Progenitor cell of endocrine pancreas (in vitro differentiated cells): ENCODE measurements at regions not wholly inside any gene's neighbourhood (a gene's known extent, or its start where the extent isn't known, plus 50 kb on each side); places are given as distances from the start of the nearest gene placed in this dataset.
A peak's percentile ranks its signal among the peaks of the same experiment; 100 is the strongest.

ENCODE experiments used
- DNase-seq: peaks from one replicate; pipeline ENCODE4 v3.0.0; 2021; ENCODE audit warnings: low spot score; ENCODE audit not compliant: unreplicated experiment
- H3K27ac Mint-ChIP-seq: 2 replicates; pipeline ENCODE4 v1.8.0; 2021; ENCODE audit warnings: mild to moderate bottlenecking, moderate library complexity, mixed read lengths
- H3K27me3 Mint-ChIP-seq: 2 replicates; pipeline ENCODE4 v1.8.0; 2021; ENCODE audit warnings: mixed read lengths
- H3K36me3 Mint-ChIP-seq: 2 replicates; pipeline ENCODE4 v1.8.0; 2022; ENCODE audit warnings: mixed read lengths; ENCODE audit not compliant: insufficient read depth
- H3K4me1 Mint-ChIP-seq: 2 replicates; pipeline ENCODE4 v1.8.0; 2021; ENCODE audit warnings: low read depth, mixed read lengths
- H3K4me3 Mint-ChIP-seq: 2 replicates; pipeline ENCODE4 v1.8.0; 2021; ENCODE audit warnings: low read depth, mild to moderate bottlenecking, moderate library complexity, mixed read lengths
- H3K9me3 Mint-ChIP-seq: 2 replicates; pipeline ENCODE4 v1.8.0; 2021; ENCODE audit warnings: low read depth, mixed read lengths
- TF ChIP-seq, protein P1 (sequence below): fragments of 200-600 bp; sonication (generic); IDR thresholded peaks from one replicate; pipeline ENCODE4 v1.5.0; 2021; ENCODE audit warnings: antibody characterized with exemption, mild to moderate bottlenecking; ENCODE audit not compliant: unreplicated experiment

DNA sequence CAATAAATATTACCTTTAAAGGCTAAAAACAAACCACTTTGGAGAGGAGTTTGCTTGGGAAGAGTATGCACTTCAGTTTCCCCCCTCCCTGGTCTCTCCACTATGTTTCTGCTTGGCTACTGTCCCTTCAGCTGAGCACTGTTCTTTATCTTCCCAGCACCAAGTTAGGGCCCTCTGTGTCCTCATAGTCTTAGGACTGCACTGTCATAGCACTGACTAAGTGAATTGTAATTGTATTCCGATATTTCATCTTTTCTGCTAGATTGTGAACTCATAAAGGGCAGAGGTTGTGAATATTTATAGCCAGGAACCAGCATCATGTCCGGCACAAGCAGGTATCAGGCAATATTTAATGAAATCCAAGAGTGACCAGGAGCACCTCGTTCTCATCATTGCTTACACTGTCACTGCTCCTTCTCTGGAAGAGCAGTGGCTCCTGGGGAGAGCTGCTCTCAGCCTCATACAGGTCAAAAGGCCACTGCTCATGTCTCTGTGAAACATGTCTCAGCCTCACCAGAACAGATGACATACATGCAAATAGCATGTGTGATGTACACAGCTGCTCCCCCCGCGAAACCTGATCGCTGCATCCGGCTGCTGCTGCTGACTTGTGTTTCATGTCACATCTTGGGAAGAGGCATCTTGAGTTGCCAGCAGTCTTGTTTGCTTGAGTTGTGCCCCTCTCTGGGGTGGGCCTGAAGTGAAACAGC, 279.7 kb upstream of the MSX2 start:
- Mint-ChIP-seq H3K4me1 (no peaks in the 10 kb centered on the region), H3K9me3 (no peaks in the 10 kb centered on the region), H3K4me3 (no peak overlapping the region), H3K27ac (no peak overlapping the region), H3K36me3 (no peaks in the 10 kb centered on the region), H3K27me3 (peaks cover 5% of the 10 kb centered on the region)
- TF ChIP-seq, protein P1, sequence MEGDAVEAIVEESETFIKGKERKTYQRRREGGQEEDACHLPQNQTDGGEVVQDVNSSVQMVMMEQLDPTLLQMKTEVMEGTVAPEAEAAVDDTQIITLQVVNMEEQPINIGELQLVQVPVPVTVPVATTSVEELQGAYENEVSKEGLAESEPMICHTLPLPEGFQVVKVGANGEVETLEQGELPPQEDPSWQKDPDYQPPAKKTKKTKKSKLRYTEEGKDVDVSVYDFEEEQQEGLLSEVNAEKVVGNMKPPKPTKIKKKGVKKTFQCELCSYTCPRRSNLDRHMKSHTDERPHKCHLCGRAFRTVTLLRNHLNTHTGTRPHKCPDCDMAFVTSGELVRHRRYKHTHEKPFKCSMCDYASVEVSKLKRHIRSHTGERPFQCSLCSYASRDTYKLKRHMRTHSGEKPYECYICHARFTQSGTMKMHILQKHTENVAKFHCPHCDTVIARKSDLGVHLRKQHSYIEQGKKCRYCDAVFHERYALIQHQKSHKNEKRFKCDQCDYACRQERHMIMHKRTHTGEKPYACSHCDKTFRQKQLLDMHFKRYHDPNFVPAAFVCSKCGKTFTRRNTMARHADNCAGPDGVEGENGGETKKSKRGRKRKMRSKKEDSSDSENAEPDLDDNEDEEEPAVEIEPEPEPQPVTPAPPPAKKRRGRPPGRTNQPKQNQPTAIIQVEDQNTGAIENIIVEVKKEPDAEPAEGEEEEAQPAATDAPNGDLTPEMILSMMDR, result no peak
- no peak for DNase-seq

DNA sequence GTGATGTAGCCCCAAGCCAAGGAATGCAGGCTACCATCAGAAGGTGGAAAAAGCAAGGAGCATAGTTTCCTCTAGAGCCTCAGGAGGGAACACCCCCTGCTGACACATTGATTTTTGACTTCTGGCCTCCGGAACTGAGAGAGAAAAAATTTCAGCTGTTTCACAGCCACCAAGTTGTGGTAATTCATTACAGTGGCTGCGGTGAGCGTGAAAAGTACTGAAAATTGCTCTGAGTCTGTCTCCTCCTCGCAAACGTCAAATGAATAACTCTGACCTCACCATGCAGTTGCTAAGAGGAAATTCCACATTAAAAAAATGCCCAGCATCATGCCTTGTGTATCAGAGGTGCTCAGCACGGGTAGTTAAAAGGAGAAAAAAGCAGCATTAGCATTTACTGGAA, 277.9 kb upstream of the MSX2 start:
- H3K9me3 Mint-ChIP-seq, result no peaks in the 10 kb centered on the region
- H3K27me3 Mint-ChIP-seq, result peaks cover 5% of the 10 kb centered on the region
- H3K27ac Mint-ChIP-seq, result no peak overlapping the region
- H3K36me3 Mint-ChIP-seq, result no peaks in the 10 kb centered on the region
- no peak overlapping the region for H3K4me3 Mint-ChIP-seq
- no peak for DNase-seq
- TF ChIP-seq, protein P1, result no peak
- no peaks in the 10 kb centered on the region for H3K4me1 Mint-ChIP-seq

DNA sequence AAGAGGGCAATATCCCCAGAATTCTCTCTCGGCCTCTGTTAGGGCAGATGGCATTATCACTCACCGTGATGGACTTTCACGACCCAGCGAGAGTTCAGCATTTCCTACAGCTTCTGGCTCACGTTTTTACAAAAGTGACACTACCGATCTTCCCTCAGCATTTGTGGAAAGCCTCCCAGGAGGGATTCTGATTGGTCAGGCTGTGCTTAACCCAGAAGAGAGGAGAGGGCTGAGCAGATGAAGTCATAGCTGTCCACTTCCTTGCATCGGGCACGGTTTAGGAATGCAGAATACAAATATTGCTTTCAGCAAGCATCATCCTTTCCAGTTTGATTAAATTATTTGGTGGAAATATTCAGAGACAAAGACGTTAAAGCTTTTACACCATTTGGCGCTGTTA, 277.4 kb upstream of the MSX2 start:
- TF ChIP-seq, protein P1, result no peak
- peaks cover 5% of the 10 kb centered on the region for H3K27me3 Mint-ChIP-seq
- H3K27ac Mint-ChIP-seq, result peak overlapping the region; percentile 45
- H3K36me3 Mint-ChIP-seq, result no peaks in the 10 kb centered on the region
- no peaks in the 10 kb centered on the region for H3K9me3 Mint-ChIP-seq
- H3K4me1 Mint-ChIP-seq, result no peaks in the 10 kb centered on the region
- H3K4me3 Mint-ChIP-seq, result no peak overlapping the region
- DNase-seq, result no peak

DNA sequence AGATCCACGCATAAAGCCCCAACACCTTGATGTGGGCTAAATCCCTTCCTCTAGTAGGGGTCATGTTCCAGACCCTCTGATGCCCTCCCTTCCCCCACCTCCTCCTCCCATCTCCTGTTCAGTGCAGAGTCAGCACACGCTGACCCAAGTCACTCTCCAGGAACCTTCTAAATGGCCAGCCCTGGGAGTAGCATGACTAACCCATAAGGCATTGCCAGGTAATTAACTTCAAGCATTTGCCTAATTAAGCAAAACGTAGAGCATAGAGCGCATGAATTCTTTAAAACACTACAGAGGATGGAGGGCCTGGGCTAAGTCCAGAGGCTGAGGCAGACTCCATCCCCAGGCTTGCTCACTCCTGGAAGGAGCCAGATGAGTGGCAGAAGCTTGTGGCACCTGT, 276.3 kb upstream of the MSX2 start:
- H3K36me3 Mint-ChIP-seq, result no peaks in the 10 kb centered on the region
- H3K27ac Mint-ChIP-seq, result no peak overlapping the region
- H3K4me1 Mint-ChIP-seq, result no peaks in the 10 kb centered on the region
- DNase-seq, result no peak
- H3K27me3 Mint-ChIP-seq, result peaks cover 5% of the 10 kb centered on the region
- H3K4me3 Mint-ChIP-seq, result no peak overlapping the region
- TF ChIP-seq, protein P1, result no peak
- no peaks in the 10 kb centered on the region for H3K9me3 Mint-ChIP-seq

DNA sequence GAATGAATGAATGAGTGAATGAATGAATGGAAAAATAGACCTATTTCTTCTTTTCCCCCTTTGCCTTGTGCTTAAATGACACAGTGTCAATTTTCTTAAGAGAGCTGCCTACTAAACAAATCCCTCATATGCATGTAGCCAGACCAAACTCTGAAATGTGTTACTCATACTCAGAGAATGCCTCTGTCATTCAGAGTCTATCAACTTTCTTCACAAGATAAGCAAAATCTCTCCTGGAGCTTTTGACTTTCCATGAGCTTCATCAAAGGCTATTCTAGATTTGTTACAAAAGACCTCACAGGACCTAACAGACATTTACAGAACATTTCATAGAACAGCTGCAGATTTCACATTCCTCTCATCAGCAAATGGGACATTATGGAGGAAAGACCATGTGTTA, 275.7 kb upstream of the MSX2 start:
- H3K27ac Mint-ChIP-seq, result no peak overlapping the region
- no peaks in the 10 kb centered on the region for H3K9me3 Mint-ChIP-seq
- no peak for DNase-seq
- no peaks in the 10 kb centered on the region for H3K36me3 Mint-ChIP-seq
- TF ChIP-seq, protein P1, result no peak
- H3K27me3 Mint-ChIP-seq, result peaks cover 5% of the 10 kb centered on the region
- H3K4me1 Mint-ChIP-seq, result no peaks in the 10 kb centered on the region
- H3K4me3 Mint-ChIP-seq, result no peak overlapping the region
